Stimulated activated CD8-positive, alpha-beta memory T cell treated with anti-CD3 and anti-CD28 coated beads, Interleukin-15, amount 100 ng/mL, for 24 hours (primary cell): ENCODE measurements at regions not wholly inside any gene's neighbourhood (a gene's known extent, or its start where the extent isn't known, plus 50 kb on each side); places are given as distances from the start of the nearest gene placed in this dataset.

Experiments
- DNase-seq: peaks from one replicate; pipeline ENCODE4 v3.0.0-alpha.2; 2020; ENCODE audit warnings: low read depth

DNA sequence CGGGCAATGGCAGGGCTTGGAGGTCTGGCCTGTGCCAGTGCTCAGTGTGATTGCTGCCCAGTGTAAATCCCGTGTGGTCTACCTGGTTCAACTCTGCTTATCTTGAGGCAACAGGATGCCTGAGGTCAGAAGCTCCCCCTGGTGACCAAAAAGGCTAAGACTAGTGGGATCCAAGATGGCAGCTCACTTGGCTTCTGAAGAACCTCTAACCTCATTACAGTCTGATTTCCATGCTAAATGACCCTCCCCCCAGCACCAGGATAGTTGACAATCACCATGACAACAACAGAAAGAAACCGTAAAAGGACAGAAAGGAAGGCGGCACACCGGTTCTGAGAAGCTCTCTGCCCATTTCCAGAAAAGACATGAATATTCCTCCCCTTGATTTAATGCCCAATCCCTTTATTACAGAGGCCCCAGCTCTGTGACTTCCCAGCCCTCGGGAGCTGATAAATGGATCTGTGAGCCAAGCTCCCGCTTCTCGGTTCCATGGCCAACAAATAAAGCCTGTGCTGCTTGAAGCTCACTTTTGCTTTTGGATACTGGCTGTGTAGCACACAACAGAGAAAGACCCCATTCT lies 398.4 kb downstream of the CTTN start:
- no peak for DNase-seq

DNA sequence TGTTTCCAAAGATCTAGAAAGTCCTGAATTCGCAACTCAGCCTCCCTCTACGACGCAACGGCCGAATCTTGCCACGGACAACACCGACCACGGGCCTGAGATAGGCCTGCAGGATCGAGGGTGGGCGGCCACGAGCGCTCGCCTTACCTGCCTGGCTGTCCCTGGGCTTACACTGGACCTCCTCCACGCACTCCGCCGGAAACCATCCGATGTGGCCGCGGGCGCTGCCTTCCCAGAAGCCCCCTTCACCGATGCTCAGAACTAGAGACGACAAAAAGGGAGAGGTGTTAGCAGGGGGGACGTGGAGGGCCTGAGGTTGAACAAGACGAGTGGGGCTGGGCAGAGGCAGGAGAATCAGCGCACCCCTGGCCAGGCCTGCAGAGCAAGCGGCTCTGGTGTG lies 400.0 kb downstream of the CTTN start:
- DNase-seq: no peak

DNA sequence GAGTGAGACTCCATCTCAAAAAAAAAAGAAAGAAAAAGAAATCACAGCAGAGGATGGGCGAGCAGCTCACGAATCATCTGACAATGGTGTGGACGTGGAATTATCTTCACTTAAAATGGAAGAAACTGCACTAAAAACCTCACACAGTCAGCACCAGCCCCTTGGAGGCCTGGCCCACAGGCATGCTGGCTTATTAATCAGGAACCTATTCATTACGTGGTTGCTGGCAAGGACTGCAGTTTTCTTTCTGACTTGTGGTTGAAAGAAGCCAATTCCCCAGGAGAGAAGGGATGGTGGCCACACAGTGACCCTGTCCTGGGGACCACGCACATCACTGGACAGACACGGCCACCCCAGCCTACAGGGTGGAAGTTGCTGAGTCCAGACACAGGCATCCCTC lies 401.1 kb downstream of the CTTN start:
- DNase-seq: no peak

GRCh38 chr11:70802185-70802584 lies 403.9 kb downstream of the CTTN start:
- DNase-seq: no peak

DNA sequence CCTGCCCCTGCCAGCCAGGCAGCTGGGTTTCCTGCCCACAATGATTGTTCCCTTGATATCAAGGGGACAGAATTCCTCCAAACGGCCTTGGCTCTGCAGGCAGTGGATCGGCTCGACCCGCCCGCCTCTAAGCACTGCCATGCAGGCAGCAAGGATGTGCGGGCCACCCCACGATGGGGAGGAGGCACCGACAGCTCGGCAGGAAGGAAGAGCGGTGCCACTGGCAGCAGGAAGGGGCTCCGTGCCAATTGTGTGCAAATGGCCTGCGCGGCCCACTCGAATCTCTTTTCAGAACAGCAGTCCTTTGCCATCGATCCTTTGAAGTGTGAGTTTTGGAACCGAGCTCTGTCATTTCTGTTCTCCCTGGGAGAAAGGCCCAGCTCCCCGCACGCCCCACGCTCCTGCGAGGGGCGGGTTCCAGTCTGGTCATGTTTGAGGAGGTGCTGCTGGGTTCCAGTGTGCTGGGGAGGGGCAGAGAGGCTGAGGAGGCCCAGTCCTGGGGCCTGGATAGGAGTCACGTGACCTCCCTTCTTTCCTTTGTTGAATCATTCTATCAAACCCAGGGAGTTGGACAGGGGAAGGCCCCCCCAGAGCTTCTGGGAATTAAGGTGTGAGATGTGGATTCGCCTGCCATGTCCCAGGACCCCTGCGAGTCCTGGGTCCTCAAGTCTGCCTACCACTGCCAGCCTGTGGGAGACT lies 406.0 kb downstream of the CTTN start:
- DNase-seq: no peak

DNA sequence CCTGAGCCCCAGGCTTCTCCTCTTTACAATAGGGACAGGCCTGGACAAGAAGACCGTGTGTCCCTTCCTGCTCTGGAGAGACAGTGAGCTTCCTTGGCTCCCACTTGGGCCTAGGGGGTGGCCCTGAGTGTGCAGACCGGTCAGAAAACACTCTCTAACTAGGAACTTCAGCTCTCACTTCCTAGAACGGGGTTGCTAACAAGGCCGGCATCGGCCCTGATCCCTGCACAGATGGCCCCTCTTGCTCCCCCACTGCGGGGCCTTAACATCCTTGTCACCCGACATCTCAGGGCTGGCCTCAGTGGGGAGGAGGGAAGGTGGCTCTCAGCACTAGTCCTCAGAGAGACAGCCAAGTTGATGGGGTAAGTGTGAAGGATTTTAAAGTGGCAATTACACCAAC lies 406.9 kb downstream of the CTTN start:
- DNase-seq: no peak

DNA sequence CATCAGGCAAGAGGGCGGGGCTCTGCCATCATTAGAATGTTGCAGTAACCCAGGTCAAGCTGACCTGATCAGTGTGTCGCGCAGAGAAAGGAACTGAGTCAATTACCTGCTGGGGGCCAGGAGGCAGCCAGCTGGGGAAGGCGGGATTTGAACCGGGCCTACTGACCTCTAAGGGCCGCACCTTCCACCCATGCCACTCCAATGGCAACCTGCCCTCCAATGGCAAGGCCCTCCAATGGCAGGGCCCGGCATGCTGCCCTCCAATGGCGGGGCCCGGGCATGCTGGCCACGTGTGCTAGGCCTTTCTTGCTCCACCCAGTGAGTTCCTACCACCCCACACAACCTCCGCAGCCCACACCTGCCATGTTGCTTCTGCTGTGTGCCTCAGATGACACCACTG lies 407.6 kb downstream of the CTTN start:
- no peak for DNase-seq

DNA sequence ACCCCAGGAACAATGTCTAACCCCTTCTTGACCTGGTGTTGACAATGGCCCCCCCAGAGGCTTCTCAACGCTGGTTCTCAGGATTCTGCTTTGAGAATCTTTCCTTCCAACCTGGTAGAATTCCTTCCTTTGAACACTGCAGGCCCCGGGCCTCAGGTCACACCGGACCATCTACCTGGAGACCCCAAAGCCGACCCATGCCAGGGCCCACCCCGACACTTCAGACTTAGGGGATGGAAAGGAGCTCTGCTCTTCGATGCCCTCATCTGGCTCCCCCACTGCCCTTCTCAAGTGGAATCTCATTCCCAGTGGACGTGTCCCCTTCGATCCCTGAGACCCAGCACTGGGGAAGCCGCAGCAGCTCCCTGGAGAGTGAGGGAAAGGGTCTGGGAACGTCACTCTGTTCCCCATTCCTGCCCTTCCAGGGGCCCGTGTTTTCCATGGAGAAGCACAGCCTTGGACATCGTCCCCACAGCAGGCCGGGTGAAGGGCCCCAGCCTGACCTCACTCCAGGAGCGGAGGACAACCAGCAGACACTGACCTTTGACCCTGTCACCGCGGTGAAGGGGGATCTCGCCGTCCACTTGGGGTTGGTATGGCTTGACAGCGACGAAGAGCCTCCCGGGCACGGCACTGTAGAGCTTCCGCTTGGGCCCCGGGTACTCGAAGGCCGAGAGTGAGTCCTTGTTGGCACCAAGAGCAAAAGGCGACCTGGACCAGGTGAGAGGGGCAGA lies 408.3 kb downstream of the CTTN start:
- DNase-seq: no peak

- no peak for DNase-seq
Measured at GRCh38 chr11:70807195-70807543, 408.8 kb downstream of the CTTN start.

- DNase-seq: no peak
Measured at GRCh38 chr11:70808686-70809375, 410.5 kb downstream of the CTTN start.

DNA sequence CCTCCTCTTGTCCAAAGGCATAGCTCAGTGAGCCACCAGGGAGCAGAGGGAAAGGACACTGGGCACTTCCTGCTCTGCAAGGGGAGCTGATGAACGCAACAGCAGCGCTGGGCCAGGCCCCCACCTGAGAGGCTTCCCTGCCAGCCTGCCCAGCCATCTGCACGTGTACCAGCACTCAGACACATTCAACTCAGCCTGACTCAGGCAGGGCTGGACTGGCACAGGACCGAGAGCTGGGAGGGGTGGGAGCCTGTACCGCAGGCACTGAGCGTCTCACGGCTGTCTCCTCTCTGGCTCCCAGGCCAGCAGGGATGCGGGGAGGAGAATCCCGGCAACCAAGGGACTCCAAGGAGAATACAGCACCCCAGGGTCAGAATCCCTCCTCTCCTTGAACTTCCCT lies 411.8 kb downstream of the CTTN start:
- DNase-seq: no peak

DNA sequence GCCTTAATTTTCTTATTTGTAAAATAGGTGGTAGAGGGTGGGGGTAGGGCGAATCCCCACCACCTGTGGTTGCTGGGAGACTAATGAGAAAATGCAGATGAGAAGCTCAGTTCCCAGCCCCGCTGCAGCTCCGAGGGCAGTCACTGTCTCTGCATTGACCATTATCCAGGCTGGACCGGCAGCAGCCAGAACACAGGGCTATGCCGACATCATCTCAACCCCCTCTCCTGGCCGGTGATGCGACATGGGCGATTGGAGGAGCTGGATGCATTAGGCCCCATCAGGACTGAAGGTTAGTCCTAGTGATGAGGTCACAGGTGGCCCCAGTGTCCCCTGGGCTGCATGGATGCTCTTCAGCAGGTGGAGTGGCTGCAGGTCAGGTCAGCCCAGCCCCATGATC lies 412.4 kb downstream of the CTTN start:
- no peak for DNase-seq

DNA sequence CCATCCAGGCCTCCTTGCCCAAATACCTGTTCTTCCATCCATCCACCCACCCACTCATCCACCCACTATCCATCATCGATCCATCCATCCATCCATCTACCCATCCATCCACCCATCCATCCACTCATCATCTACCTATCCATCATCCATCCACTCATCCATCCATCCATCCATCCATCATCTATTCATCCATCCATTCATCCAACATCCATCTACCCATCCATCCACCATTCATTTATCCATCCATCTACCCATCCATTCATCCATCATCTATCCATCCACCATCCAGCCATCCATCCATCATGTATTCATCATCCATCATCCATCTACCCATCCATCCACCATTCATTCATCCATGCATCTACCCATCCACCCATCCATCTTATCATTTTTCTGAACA lies 413.2 kb downstream of the CTTN start:
- no peak for DNase-seq

DNA sequence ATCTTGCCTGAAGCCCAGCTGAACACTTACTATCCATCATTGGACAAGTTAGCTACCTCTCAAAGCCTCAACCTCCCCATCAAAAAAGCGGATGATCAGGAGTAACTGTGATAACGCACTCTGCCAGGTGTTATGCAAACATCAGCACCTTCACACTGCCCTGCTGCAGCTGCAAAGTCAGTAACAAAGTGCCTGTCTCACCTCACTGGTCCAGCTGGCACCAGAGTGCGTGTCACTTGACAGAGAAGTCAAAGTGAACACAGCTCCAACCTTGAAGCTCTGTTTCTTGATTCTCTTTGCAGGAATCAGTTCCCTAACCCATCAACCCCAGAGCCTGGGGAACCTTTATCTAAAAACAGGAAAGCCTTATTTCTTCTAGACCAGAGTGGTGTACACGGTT lies 413.6 kb downstream of the CTTN start:
- no peak for DNase-seq

DNA sequence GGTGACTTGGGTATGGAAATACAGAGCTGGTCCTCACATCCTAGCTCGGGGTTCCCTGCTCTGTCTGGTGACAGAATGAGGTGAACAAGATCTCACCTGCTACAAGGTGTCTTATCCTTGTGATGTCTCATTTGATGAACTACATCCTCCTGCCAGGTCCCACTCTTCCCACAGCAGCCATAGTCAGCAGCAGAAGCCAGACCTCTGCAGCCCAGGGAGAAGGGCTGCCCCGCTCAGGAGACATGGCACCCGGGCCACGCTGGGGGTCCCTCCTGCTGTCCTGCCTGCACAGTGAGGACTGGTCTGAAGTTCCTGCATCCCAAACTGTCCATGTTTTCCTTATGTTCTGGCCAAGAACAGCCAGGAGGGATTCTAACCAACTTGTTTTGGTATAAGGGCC lies 414.1 kb downstream of the CTTN start:
- no peak for DNase-seq

DNA sequence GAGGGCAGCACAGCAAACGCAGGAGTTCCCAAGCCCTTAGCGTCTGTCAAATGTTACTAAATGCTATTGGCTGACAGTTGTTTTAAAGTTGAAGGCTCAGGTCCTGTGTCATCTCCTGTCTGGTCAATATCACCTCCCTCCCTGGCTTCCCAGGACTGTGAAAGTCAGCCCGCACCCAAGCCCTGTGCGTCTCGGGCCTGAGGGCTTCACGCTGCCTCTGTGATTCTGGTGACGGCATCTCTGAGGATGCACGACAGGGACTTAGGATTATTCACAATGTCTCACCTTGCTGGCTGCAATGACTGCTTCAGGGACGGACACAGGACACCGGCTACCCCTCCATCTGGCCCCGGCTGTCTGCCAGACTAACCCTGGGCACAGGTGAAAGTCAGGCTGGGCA lies 415.3 kb downstream of the CTTN start:
- DNase-seq: no peak

GRCh38 chr11:70815485-70815832 lies 417.1 kb downstream of the CTTN start:
- no peak for DNase-seq

GRCh38 chr11:70816156-70816678 lies 417.9 kb downstream of the CTTN start:
- no peak for DNase-seq

- no peak for DNase-seq
Measured at GRCh38 chr11:70818351-70818750, 420.0 kb downstream of the CTTN start.

DNA sequence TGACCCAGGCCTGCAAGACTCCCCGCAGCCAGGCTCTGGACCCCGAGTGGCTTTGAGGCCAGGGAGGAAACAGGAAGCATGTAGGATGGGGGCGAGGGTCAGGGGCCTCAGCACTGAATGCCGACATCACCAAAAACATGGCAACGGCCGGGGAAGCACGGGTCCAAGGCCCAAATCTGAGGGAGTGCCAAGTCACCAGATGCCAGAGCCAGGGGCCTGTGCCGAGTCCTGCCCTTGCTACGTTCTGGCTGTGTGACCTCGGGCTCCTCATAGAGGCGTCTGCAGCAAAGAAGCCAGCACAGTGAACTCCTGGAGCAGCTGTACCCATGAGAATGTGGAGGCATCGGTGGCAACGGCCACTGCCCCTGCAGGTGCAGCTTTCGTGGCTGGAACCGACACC lies 420.7 kb downstream of the CTTN start:
- DNase-seq: no peak

- no peak for DNase-seq
Measured at GRCh38 chr11:70820311-70820710, 422.0 kb downstream of the CTTN start.

- DNase-seq: no peak
Measured at GRCh38 chr11:70820712-70821111, 422.4 kb downstream of the CTTN start.

GRCh38 chr11:70823771-70824170 lies 425.4 kb downstream of the CTTN start:
- DNase-seq: no peak
